GM12875 (cell line): ENCODE measurements at regions not wholly inside any gene's neighbourhood (a gene's known extent, or its start where the extent isn't known, plus 50 kb on each side); places are given as distances from the start of the nearest gene placed in this dataset.

ENCODE experiments used
- H3K4me3 ChIP-seq: one replicate; pipeline ENCODE4 v1.5.1; 2011; ENCODE audit warnings: low read depth, low read length, control low read depth
- TF ChIP-seq, protein P1 (sequence below): IDR thresholded peaks from 2 replicates; pipeline ENCODE4 v1.5.1; 2011; ENCODE audit warnings: low read depth, mild to moderate bottlenecking, control low read depth, inconsistent platforms, low read length, moderate library complexity, borderline replicate concordance; ENCODE audit not compliant: insufficient read depth

DNA sequence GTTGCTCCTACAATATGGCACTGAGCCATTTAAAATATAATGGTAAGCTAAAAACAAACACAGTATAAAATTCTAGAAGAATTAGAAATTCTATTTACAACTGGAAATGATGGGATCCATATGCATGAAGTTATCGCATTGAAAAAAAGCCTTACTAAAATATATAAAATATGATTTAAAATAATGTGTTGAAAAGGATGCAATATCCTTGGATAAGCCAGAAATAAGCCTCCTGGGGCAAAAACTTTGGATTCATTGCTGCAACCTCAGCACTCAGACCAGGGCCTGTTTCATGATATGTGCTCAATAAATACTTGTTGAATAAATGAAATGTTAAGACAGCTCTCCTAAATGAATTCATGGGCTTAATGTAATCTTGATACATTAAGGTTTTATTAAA is 170.2 kb downstream of the SEM1 start:
- TF ChIP-seq, protein P1, sequence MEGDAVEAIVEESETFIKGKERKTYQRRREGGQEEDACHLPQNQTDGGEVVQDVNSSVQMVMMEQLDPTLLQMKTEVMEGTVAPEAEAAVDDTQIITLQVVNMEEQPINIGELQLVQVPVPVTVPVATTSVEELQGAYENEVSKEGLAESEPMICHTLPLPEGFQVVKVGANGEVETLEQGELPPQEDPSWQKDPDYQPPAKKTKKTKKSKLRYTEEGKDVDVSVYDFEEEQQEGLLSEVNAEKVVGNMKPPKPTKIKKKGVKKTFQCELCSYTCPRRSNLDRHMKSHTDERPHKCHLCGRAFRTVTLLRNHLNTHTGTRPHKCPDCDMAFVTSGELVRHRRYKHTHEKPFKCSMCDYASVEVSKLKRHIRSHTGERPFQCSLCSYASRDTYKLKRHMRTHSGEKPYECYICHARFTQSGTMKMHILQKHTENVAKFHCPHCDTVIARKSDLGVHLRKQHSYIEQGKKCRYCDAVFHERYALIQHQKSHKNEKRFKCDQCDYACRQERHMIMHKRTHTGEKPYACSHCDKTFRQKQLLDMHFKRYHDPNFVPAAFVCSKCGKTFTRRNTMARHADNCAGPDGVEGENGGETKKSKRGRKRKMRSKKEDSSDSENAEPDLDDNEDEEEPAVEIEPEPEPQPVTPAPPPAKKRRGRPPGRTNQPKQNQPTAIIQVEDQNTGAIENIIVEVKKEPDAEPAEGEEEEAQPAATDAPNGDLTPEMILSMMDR = no peak
- H3K4me3 ChIP-seq = no peak overlapping the region

DNA sequence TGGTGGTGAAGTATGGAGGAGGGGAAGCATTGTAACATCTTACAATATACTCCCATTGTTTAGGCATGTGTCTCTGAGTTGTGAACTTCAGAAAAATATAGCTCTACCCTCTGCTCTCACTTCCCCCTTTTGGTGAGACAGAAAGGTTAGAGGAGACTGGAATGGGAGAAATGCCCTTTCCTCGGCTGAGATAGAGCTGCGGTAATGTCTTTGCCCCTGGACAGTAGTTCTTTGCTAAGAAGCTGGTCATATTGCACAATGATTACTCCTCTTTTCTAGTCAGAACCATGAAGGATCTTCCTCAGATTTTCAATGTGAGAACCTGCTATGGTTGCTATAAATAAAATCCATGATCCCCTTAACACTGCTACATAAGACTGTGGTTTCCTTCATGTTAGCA is 171.0 kb downstream of the SEM1 start:
- TF ChIP-seq, protein P1 = no peak
- no peak overlapping the region for H3K4me3 ChIP-seq

DNA sequence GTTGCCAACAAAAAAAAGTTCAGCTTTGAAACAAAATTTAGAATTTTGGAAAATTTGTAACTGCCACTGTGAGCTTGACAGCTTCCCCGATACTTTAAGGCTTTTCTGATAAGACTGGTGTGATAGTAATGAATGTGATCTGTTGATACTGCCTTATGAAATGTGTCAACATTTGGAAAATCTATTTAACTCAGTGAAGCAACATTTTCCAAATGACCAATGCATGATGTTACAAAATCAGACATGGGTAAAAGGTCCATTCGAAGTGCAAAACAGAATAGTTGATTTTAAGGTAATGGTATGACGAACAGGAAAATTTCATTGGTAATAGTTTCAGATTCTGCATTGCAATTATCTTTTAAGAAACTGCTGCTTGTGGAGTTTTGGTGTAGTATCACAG is 175.4 kb downstream of the SEM1 start:
- no peak overlapping the region for H3K4me3 ChIP-seq
- TF ChIP-seq, protein P1 = no peak

DNA sequence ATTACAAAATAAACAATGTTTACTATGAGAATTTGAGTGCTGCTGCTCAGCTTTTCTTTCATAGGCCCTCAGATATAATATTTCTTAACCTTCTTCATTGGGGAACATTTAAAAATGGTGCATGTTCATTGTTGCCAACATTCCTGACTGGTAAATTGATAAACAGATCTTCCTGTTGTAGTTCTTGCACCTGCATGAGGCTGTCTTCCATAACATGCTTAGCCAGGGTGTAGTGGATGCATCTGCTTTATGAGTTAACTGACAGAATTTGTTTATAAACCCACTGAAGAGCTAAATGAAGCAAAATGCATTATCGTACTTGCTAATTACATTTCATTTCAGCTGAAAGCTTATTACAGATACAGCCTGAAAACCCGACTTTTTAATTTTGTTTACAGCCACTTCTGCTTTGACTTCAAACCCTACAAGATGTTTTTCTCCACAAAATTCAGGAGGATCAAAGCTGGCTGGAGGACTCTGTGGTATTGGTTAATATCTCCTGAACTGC is 177.2 kb downstream of the SEM1 start:
- TF ChIP-seq, protein P1 = no peak
- no peak overlapping the region for H3K4me3 ChIP-seq

DNA sequence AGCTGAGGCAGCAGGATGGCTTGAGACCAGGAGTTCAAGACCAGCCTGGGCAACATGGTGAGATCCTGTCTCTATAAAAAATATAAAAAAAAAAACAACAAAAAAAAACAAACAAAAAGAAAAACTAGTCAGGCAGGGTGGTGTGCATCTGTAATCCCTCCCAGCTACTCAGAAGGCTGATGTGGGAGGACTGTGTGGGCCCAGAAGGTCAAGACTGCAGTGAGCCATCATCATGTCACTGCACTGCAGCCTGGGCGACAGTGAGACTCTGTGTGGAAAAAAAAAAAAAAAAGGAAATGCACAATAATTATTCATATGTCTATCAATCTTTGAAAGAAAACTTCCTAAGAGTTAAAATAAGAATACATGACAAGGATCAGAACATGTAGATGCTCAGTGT is 178.3 kb downstream of the SEM1 start:
- TF ChIP-seq, protein P1 = no peak
- H3K4me3 ChIP-seq = no peak overlapping the region

DNA sequence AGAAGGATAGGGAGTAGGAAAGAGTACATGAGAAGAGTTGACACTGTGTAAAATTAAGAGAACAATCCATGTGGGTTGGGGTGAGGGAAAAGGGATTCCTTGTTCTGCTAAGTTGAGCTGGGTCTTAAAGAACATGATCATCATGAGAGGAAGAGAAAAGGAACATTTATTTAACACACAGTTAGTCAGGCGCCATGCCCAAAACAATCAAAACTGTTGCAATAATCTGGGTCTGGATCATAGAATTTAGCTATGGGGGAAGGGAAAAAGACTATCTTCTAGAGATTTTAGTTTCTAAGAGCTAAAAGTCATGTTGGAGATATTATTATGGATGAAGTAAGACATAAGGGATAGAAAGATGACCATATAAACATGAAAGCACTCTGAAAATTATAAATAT is 178.9 kb downstream of the SEM1 start:
- TF ChIP-seq, protein P1 = no peak
- no peak overlapping the region for H3K4me3 ChIP-seq

DNA sequence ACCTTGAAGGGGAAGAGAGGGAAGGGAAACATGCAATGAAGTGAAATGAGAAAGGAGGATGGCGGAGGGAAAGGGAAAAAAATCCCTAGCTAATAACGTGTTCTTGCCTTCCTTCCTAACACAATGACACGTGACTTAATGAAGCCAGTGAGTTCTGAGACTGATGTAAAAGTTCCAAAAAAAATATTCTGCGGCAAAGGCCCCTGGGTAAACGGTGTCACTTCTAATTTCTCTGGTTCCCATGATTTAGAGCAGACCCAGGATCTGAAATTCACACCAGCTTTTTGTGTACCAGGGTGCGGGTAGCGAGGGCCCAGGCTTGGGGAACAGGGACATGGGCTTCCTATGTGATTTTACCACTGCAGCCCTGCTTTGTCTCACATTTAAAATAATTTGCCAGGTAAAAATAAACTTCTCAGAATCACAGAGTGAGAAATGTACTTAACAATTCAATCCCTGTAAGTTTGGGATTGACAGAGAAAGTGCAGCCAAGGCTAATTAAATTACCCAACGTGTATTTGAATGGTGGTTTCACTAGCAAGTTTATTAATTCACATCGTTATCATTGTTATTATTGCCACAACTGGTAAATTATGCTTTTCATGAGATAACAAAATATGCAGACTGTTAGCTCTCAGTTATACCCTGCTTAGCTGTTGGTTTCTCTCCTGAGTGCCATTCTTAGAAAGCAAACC is 182.4 kb downstream of the SEM1 start:
- H3K4me3 ChIP-seq = no peak overlapping the region
- TF ChIP-seq, protein P1 = no peak
